ENCODE measurements at regions not wholly inside any gene's neighbourhood (a gene's known extent, or its start where the extent isn't known, plus 50 kb on each side); places are given as distances from the start of the nearest gene placed in this dataset.
"Not testable (repeated sequence)": the region's sequence is repeated elsewhere in the genome, so short reads cannot be mapped to it uniquely, and the experiment has no call there.

- no peaks in the 10 kb centered on the region for H3K9me3 Mint-ChIP-seq
- H3K4me1 Mint-ChIP-seq: no peaks in the 10 kb centered on the region
- H3K27ac Mint-ChIP-seq: no peak overlapping the region
- H3K36me3 Mint-ChIP-seq: no peaks in the 10 kb centered on the region
- peaks cover 3% of the 10 kb centered on the region for H3K27me3 Mint-ChIP-seq
- H3K4me3 Mint-ChIP-seq: no peak overlapping the region
Observed at GRCh38 chr7:115346685-115347084, 424.8 kb downstream of the MDFIC start.

- H3K36me3 Mint-ChIP-seq: no peaks in the 10 kb centered on the region
- H3K27me3 Mint-ChIP-seq: no peaks in the 10 kb centered on the region
- H3K9me3 Mint-ChIP-seq: peaks cover 0 to 3% (median 0%) of the 10 kb centered on the region in 3 donors
- no peak overlapping the region for H3K4me3 Mint-ChIP-seq
- H3K27ac Mint-ChIP-seq: no peak overlapping the region
- no peaks in the 10 kb centered on the region for H3K4me1 Mint-ChIP-seq
Observed at GRCh38 chr7:115340828-115341227, 418.9 kb downstream of the MDFIC start.

- H3K27me3 Mint-ChIP-seq: no peaks in the 10 kb centered on the region
- H3K9me3 Mint-ChIP-seq: peaks cover 0 to 3% (median 0%) of the 10 kb centered on the region in 3 donors
- no peaks in the 10 kb centered on the region for H3K36me3 Mint-ChIP-seq
- no peak overlapping the region for H3K27ac Mint-ChIP-seq
- H3K4me1 Mint-ChIP-seq: no peaks in the 10 kb centered on the region
- H3K4me3 Mint-ChIP-seq: no peak overlapping the region
Observed at GRCh38 chr7:115338016-115338415, 416.1 kb downstream of the MDFIC start.

- H3K9me3 Mint-ChIP-seq: peaks cover 0 to 2% (median 0%) of the 10 kb centered on the region in 3 donors
- no peaks in the 10 kb centered on the region for H3K4me1 Mint-ChIP-seq
- no peak overlapping the region for H3K4me3 Mint-ChIP-seq
- H3K27me3 Mint-ChIP-seq: no peaks in the 10 kb centered on the region
- H3K27ac Mint-ChIP-seq: no peak overlapping the region
- no peaks in the 10 kb centered on the region for H3K36me3 Mint-ChIP-seq
Observed at GRCh38 chr7:115332691-115333090, 410.8 kb downstream of the MDFIC start.

- Mint-ChIP-seq H3K9me3 (peaks cover 0 to 2% (median 0%) of the 10 kb centered on the region in 3 donors), H3K27me3 (no peaks in the 10 kb centered on the region), H3K4me1 (no peaks in the 10 kb centered on the region), H3K27ac (no peak overlapping the region), H3K4me3 (no peak overlapping the region), H3K36me3 (no peaks in the 10 kb centered on the region)
Observed at GRCh38 chr7:115329006-115329405, 407.1 kb downstream of the MDFIC start.

GRCh38 chr7:115328018-115328417 is 406.1 kb downstream of the MDFIC start:
- no peak overlapping the region for H3K4me3 Mint-ChIP-seq
- H3K4me1 Mint-ChIP-seq: no peaks in the 10 kb centered on the region
- peaks cover 0 to 2% (median 0%) of the 10 kb centered on the region in 3 donors for H3K9me3 Mint-ChIP-seq
- peaks cover 3% of the 10 kb centered on the region for H3K27me3 Mint-ChIP-seq
- no peaks in the 10 kb centered on the region for H3K36me3 Mint-ChIP-seq
- H3K27ac Mint-ChIP-seq: no peak overlapping the region

- Mint-ChIP-seq H3K4me3 (no peak overlapping the region), H3K27ac (no peak overlapping the region), H3K36me3 (no peaks in the 10 kb centered on the region), H3K27me3 (peaks cover 3% of the 10 kb centered on the region), H3K4me1 (no peaks in the 10 kb centered on the region), H3K9me3 (peaks cover 0 to 2% (median 0%) of the 10 kb centered on the region in 3 donors)
Observed at GRCh38 chr7:115327326-115327725, 405.4 kb downstream of the MDFIC start.

- H3K36me3 Mint-ChIP-seq: no peaks in the 10 kb centered on the region
- no peaks in the 10 kb centered on the region for H3K9me3 Mint-ChIP-seq
- no peaks in the 10 kb centered on the region for H3K4me1 Mint-ChIP-seq
- H3K27me3 Mint-ChIP-seq: peaks cover 3% of the 10 kb centered on the region
- H3K27ac Mint-ChIP-seq: no peak overlapping the region
- no peak overlapping the region for H3K4me3 Mint-ChIP-seq
Observed at GRCh38 chr7:115319541-115319940, 397.6 kb downstream of the MDFIC start.

GRCh38 chr7:115310316-115310715 is 388.4 kb downstream of the MDFIC start:
- H3K36me3 Mint-ChIP-seq, H3K4me1 Mint-ChIP-seq, H3K27ac Mint-ChIP-seq, H3K9me3 Mint-ChIP-seq, H3K27me3 Mint-ChIP-seq: not testable (repeated sequence)
- H3K4me3 Mint-ChIP-seq: peak overlapping the region in 1 of 4 donors; percentile 4

GRCh38 chr7:115306586-115306985 is 384.7 kb downstream of the MDFIC start:
- no peaks in the 10 kb centered on the region for H3K36me3 Mint-ChIP-seq
- no peak overlapping the region for H3K27ac Mint-ChIP-seq
- no peak overlapping the region for H3K4me3 Mint-ChIP-seq
- H3K27me3 Mint-ChIP-seq: peaks cover 5% of the 10 kb centered on the region
- H3K9me3 Mint-ChIP-seq: no peaks in the 10 kb centered on the region
- no peaks in the 10 kb centered on the region for H3K4me1 Mint-ChIP-seq

GRCh38 chr7:115300231-115300870 is 378.5 kb downstream of the MDFIC start:
- Mint-ChIP-seq H3K9me3 (no peaks in the 10 kb centered on the region), H3K27me3 (peaks cover 5% of the 10 kb centered on the region), H3K36me3 (no peaks in the 10 kb centered on the region), H3K27ac (no peak overlapping the region), H3K4me3 (no peak overlapping the region), H3K4me1 (no peaks in the 10 kb centered on the region)

- H3K4me3 Mint-ChIP-seq: no peak overlapping the region
- no peaks in the 10 kb centered on the region for H3K4me1 Mint-ChIP-seq
- H3K36me3 Mint-ChIP-seq: no peaks in the 10 kb centered on the region
- H3K27ac Mint-ChIP-seq: no peak overlapping the region
- H3K9me3 Mint-ChIP-seq: no peaks in the 10 kb centered on the region
- H3K27me3 Mint-ChIP-seq: peaks cover 2% of the 10 kb centered on the region
Observed at GRCh38 chr7:115299397-115300037, 377.6 kb downstream of the MDFIC start.

GRCh38 chr7:115297656-115298055 is 375.8 kb downstream of the MDFIC start:
- H3K4me1 Mint-ChIP-seq: no peaks in the 10 kb centered on the region
- no peak overlapping the region for H3K27ac Mint-ChIP-seq
- H3K4me3 Mint-ChIP-seq: no peak overlapping the region
- H3K9me3 Mint-ChIP-seq: peaks cover 0 to 2% (median 0%) of the 10 kb centered on the region in 3 donors
- no peaks in the 10 kb centered on the region for H3K36me3 Mint-ChIP-seq
- H3K27me3 Mint-ChIP-seq: peaks cover 2% of the 10 kb centered on the region

- Mint-ChIP-seq H3K27me3 (peaks cover 7% of the 10 kb centered on the region), H3K4me1 (no peaks in the 10 kb centered on the region), H3K27ac (no peak overlapping the region), H3K4me3 (no peak overlapping the region), H3K36me3 (no peaks in the 10 kb centered on the region), H3K9me3 (peaks cover 0 to 2% (median 0%) of the 10 kb centered on the region in 3 donors)
Observed at GRCh38 chr7:115293628-115294240, 371.8 kb downstream of the MDFIC start.

GRCh38 chr7:115292381-115292780 is 370.5 kb downstream of the MDFIC start:
- Mint-ChIP-seq H3K27me3 (peaks cover 7% of the 10 kb centered on the region), H3K4me3 (no peak overlapping the region), H3K36me3 (no peaks in the 10 kb centered on the region), H3K27ac (no peak overlapping the region), H3K4me1 (no peaks in the 10 kb centered on the region), H3K9me3 (peaks cover 0 to 2% (median 0%) of the 10 kb centered on the region in 3 donors)

GRCh38 chr7:115289971-115290370 is 368.1 kb downstream of the MDFIC start:
- no peak overlapping the region for H3K4me3 Mint-ChIP-seq
- no peak overlapping the region for H3K27ac Mint-ChIP-seq
- H3K27me3 Mint-ChIP-seq: peaks cover 7% of the 10 kb centered on the region
- peaks cover 0 to 2% (median 0%) of the 10 kb centered on the region in 3 donors for H3K9me3 Mint-ChIP-seq
- no peaks in the 10 kb centered on the region for H3K36me3 Mint-ChIP-seq
- H3K4me1 Mint-ChIP-seq: no peaks in the 10 kb centered on the region

Measured in IgD-negative memory B cell (primary cell).